HepG2 (cell line): ENCODE measurements at regions not wholly inside any gene's neighbourhood (a gene's known extent, or its start where the extent isn't known, plus 50 kb on each side); places are given as distances from the start of the nearest gene placed in this dataset.

Experiments
- ATAC-seq: fragments of 200-7000 bp; cut with Tn5 transposase; 3 replicates; pipeline ENCODE4 v1.9.1; 2020; ENCODE audit warnings: mild to moderate bottlenecking, moderate library complexity
- BruUV-seq: library from RNA; stranded (reverse); fragments of 400-500 nt; replicated peaks from 2 replicates; lab custom pipeline; 2021; lab: Mats Ljungman, UMichigan
- CTCF ChIA-PET: fragments of 300-600 bp; formaldehyde crosslinking; extraction: SDS; loops from one replicate; lab custom pipeline; 2021; ENCODE audit warnings: low total read pairs, inconsistent platforms, low intra/inter-chr PET ratio; lab: Yijun Ruan, JAX
- POLR2A ChIA-PET: fragments of 350-600 bp; sonication (Branson Sonifier 250); formaldehyde crosslinking; loops from one replicate; lab custom pipeline; 2020; ENCODE audit warnings: antibody characterized with exemption, inconsistent platforms; lab: Yijun Ruan, JAX
- DNase-seq: peaks from one replicate; pipeline ENCODE4 v3.0.0-alpha.2; 2015; ENCODE audit warnings: low spot score
- FAIRE-seq: peaks from 3 replicates; lab custom pipeline; 2011; peaks lifted over from hg19 to GRCh38; lab: Jason Lieb, UNC
- H2AFZ ChIP-seq: one replicate; pipeline ENCODE4 v1.6.1; 2011; ENCODE audit warnings: low read length, inconsistent platforms
- H3K27ac ChIP-seq: fragments of 300-600 bp; 3 replicates; pipeline ENCODE4 v1.8.0; 2011; ENCODE audit warnings: mixed run types, mild to moderate bottlenecking, mixed read lengths, low read length, inconsistent platforms; ENCODE audit not compliant: insufficient read depth; ENCODE audit errors: extremely low read length
- H3K27me3 ChIP-seq, 2 experiments: fragments of 200-600 bp in 1 of 2; 2 replicates in 1 of 2; 3 replicates in 1 of 2; pipeline versions ENCODE4 v1.6.0 to v1.8.0; 2011; ENCODE audit warnings: low read length in 2 of 2, mild to moderate bottlenecking in 2 of 2, moderate library complexity in 2 of 2, inconsistent platforms in 1 of 2; ENCODE audit not compliant: insufficient read depth in 2 of 2, control insufficient read depth in 1 of 2
- H3K36me3 ChIP-seq, 2 experiments: fragments of 200-600 bp in 1 of 2; replicated peaks in 1 of 2; 2 replicates in 1 of 2; 3 replicates in 1 of 2; pipeline versions ENCODE4 v1.5.1 to v1.8.0; 2011; ENCODE audit warnings: low read length in 2 of 2, inconsistent platforms in 1 of 2; ENCODE audit not compliant: insufficient read depth in 2 of 2, control insufficient read depth in 1 of 2
- H3K4me1 ChIP-seq: 2 replicates; pipeline ENCODE4 v1.5.1; 2012; ENCODE audit warnings: low read length, inconsistent platforms; ENCODE audit not compliant: insufficient read depth
- H3K4me2 ChIP-seq: 2 replicates; pipeline ENCODE4 v1.6.0; 2011; ENCODE audit warnings: low read depth, low read length, inconsistent platforms
- H3K4me3 ChIP-seq, 3 experiments: fragments of 200-600 bp in 1 of 3; sonication (generic), shearing (Covaris generic) in 1 of 3; replicated peaks in 1 of 3; 2 replicates each; pipeline ENCODE4 v1.5.1; 2011 to 2016; ENCODE audit warnings: low read length in 3 of 3, inconsistent platforms in 2 of 3, low read depth in 2 of 3, mild to moderate bottlenecking in 2 of 3, control low read depth in 1 of 3, mixed read lengths in 1 of 3; ENCODE audit not compliant: insufficient read depth in 1 of 3
- H3K79me2 ChIP-seq: one replicate; pipeline ENCODE4 v1.6.1; 2011; ENCODE audit warnings: low read length, inconsistent platforms; ENCODE audit not compliant: insufficient read depth
- H3K9ac ChIP-seq: 2 replicates; pipeline ENCODE4 v1.6.0; 2011; ENCODE audit warnings: mild to moderate bottlenecking, low read depth, low read length, inconsistent platforms; ENCODE audit not compliant: insufficient read depth
- H3K9me3 ChIP-seq: 2 replicates; pipeline ENCODE4 v1.5.1; 2012; ENCODE audit warnings: mild to moderate bottlenecking, low read length
- H4K20me1 ChIP-seq: 2 replicates; pipeline ENCODE4 v1.6.0; 2011; ENCODE audit warnings: inconsistent platforms, mild to moderate bottlenecking, low read length, moderate library complexity; ENCODE audit not compliant: insufficient read depth
- CCDC6 ChIP-seq: sonication (generic); formaldehyde crosslinking; IDR thresholded peaks from 2 replicates; pipeline ENCODE4 v1.8.1; 2022; ENCODE audit warnings: mild to moderate bottlenecking, missing genetic modification reagents, moderate library complexity
- LCORL ChIP-seq, 2 experiments: fragments of 450-650 bp in 1 of 2; sonication (generic) in 1 of 2; formaldehyde crosslinking in 1 of 2; IDR thresholded peaks; 2 replicates each; pipeline versions ENCODE4 v1.5.0 to v1.6.1; 2017 to 2020; ENCODE audit warnings: antibody characterized with exemption in 1 of 2, missing genetic modification reagents in 1 of 2
- PRMT3 ChIP-seq: sonication (generic); formaldehyde crosslinking; IDR thresholded peaks from 2 replicates; pipeline ENCODE4 v1.8.1; 2022; ENCODE audit warnings: low read depth, mild to moderate bottlenecking, moderate library complexity, missing genetic modification reagents, borderline replicate concordance
- SNAPC2 ChIP-seq: sonication (generic); formaldehyde crosslinking; IDR thresholded peaks from 2 replicates; pipeline ENCODE4 v1.8.1; 2022; ENCODE audit warnings: mild to moderate bottlenecking, missing genetic modification reagents
- SRY ChIP-seq: sonication (generic); formaldehyde crosslinking; IDR thresholded peaks from 2 replicates; pipeline ENCODE4 v1.8.0; 2022; ENCODE audit warnings: mild to moderate bottlenecking, missing genetic modification reagents
- STAT5B ChIP-seq: sonication (generic); formaldehyde crosslinking; IDR thresholded peaks from 2 replicates; pipeline ENCODE4 v1.4.0; 2020; ENCODE audit warnings: missing genetic modification reagents
- ZNF124 ChIP-seq: sonication (generic); formaldehyde crosslinking; IDR thresholded peaks from 2 replicates; pipeline ENCODE4 v1.4.0; 2020; ENCODE audit warnings: missing genetic modification reagents
- ZNF205 ChIP-seq: IDR thresholded peaks from 2 replicates; pipeline ENCODE4 v1.6.1; 2018; ENCODE audit warnings: missing biosample characterization, missing genetic modification reagents
- ZNF441 ChIP-seq: sonication (generic); formaldehyde crosslinking; IDR thresholded peaks from 2 replicates; pipeline ENCODE4 v1.7.0; 2021; ENCODE audit warnings: missing genetic modification reagents, borderline replicate concordance
- ZNF7 ChIP-seq: IDR thresholded peaks from 2 replicates; pipeline ENCODE4 v1.6.1; 2016; ENCODE audit warnings: missing biosample characterization, missing genetic modification reagents
- ZNF850 ChIP-seq: sonication (generic); formaldehyde crosslinking; conservative IDR thresholded peaks from 2 replicates; pipeline ENCODE4 v1.9.0; 2021; ENCODE audit warnings: mild to moderate bottlenecking, missing genetic modification reagents
- ZNF891 ChIP-seq: sonication (generic); formaldehyde crosslinking; IDR thresholded peaks from 2 replicates; pipeline ENCODE4 v1.5.0; 2020; ENCODE audit warnings: mild to moderate bottlenecking, missing genetic modification reagents
- WGBS: methylation state at CpG from one replicate; pipeline ENCODE4 v1.1.6; 2017; ENCODE audit warnings: low lambda C conversion rate; 5-methylcytosine and 5-hydroxymethylcytosine counted together
- in situ Hi-C: cut with HindIII; loops from 2 replicates; pipeline ENCODE4 v1.10.0; 2017; ENCODE audit warnings: low pct_unique_long_range_greater_than_20kb; ENCODE audit not compliant: extremely low pct_ligation_motif_present
- intact Hi-C: fragments of 100-400 bp; cut with micrococcal nuclease; formaldehyde crosslinking; loops from one replicate; pipeline ENCODE4 v1.10.0; 2022; ENCODE audit not compliant: unreplicated experiment
- TF ChIP-seq, protein P1 (sequence below): sonication (generic); formaldehyde crosslinking; IDR thresholded peaks from 2 replicates; pipeline ENCODE4 v1.5.0; 2020; ENCODE audit warnings: missing genetic modification reagents
- TF ChIP-seq, protein P2 (sequence below): sonication (generic); formaldehyde crosslinking; IDR thresholded peaks from 2 replicates; pipeline ENCODE4 v1.8.1; 2022; ENCODE audit warnings: low read depth, mild to moderate bottlenecking, missing genetic modification reagents

DNA sequence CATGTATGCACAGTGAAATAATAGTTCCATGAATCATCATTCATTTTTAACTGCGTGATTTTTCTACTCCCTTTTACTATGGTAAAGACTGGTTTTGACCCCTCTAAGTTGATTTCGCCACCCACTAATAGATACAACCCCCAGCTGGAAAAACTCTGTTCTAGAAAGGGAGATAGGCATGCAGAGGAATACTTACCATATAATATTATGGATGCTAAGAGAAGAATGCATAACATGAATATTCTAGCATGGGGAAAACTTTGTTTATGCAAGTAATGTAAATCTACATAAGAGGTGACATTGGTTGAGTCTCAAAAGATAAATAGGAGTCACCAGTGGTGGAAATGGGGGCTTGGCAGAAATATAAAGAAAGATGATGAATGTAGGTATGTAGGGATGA, 97.3 kb upstream of the MBL2 start:
- DNase-seq (no peak), FAIRE-seq (no peak), ATAC-seq (no peak)
- Histone ChIP-seq H3K27me3 (no peaks in the 10 kb centered on the region), H3K9me3 (peaks cover 10% of the 10 kb centered on the region), H3K9ac (no peak overlapping the region), H3K4me1 (peaks cover 2% of the 10 kb centered on the region), H3K4me2 (no peak overlapping the region), H2AFZ (no peak overlapping the region), H3K4me3 (no peak overlapping the region), H3K36me3 (no peaks in the 10 kb centered on the region), H3K27ac (no peak overlapping the region), H4K20me1 (no peaks in the 10 kb centered on the region), H3K79me2 (no peaks in the 10 kb centered on the region)
- 0% methylated on average over 2 of the region's 2 CpGs for WGBS
- ChIA-PET CTCF (no interaction called here), POLR2A (no interaction called here)
- no TSS peak for BruUV-seq
- TF ChIP-seq STAT5B (CRISPR knock-in tag) (no peak), ZNF850 (CRISPR knock-in tag) (no peak), CCDC6 (CRISPR knock-in tag) (no peak), LCORL (IDR thresholded peaks at IDR 0.05) (no peak), LCORL (CRISPR knock-in tag; IDR thresholded peaks at IDR 0.05) (no peak), ZNF441 (CRISPR knock-in tag) (no peak), ZNF124 (CRISPR knock-in tag) (no peak), SNAPC2 (CRISPR knock-in tag) (no peak), ZNF7 (CRISPR knock-in tag) (no peak), PRMT3 (CRISPR knock-in tag) (no peak), ZNF205 (CRISPR knock-in tag) (no peak), SRY (no peak), ZNF891 (CRISPR knock-in tag) (no peak)
- TF ChIP-seq, protein P1, sequence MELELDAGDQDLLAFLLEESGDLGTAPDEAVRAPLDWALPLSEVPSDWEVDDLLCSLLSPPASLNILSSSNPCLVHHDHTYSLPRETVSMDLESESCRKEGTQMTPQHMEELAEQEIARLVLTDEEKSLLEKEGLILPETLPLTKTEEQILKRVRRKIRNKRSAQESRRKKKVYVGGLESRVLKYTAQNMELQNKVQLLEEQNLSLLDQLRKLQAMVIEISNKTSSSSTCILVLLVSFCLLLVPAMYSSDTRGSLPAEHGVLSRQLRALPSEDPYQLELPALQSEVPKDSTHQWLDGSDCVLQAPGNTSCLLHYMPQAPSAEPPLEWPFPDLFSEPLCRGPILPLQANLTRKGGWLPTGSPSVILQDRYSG (CRISPR knock-in tag), result no peak
- TF ChIP-seq, protein P2, sequence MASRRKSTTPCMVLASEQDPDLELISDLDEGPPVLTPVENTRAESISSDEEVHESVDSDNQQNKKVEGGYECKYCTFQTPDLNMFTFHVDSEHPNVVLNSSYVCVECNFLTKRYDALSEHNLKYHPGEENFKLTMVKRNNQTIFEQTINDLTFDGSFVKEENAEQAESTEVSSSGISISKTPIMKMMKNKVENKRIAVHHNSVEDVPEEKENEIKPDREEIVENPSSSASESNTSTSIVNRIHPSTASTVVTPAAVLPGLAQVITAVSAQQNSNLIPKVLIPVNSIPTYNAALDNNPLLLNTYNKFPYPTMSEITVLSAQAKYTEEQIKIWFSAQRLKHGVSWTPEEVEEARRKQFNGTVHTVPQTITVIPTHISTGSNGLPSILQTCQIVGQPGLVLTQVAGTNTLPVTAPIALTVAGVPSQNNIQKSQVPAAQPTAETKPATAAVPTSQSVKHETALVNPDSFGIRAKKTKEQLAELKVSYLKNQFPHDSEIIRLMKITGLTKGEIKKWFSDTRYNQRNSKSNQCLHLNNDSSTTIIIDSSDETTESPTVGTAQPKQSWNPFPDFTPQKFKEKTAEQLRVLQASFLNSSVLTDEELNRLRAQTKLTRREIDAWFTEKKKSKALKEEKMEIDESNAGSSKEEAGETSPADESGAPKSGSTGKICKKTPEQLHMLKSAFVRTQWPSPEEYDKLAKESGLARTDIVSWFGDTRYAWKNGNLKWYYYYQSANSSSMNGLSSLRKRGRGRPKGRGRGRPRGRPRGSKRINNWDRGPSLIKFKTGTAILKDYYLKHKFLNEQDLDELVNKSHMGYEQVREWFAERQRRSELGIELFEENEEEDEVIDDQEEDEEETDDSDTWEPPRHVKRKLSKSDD (CRISPR knock-in tag), result no peak
- intact Hi-C loops (no loop called here), in situ Hi-C loops (no loop called here)
